ENCODE measurements at regions not wholly inside any gene's neighbourhood (a gene's known extent, or its start where the extent isn't known, plus 50 kb on each side); places are given as distances from the start of the nearest gene placed in this dataset.
"Not testable (repeated sequence)": the region's sequence is repeated elsewhere in the genome, so short reads cannot be mapped to it uniquely, and the experiment has no call there.

DNA sequence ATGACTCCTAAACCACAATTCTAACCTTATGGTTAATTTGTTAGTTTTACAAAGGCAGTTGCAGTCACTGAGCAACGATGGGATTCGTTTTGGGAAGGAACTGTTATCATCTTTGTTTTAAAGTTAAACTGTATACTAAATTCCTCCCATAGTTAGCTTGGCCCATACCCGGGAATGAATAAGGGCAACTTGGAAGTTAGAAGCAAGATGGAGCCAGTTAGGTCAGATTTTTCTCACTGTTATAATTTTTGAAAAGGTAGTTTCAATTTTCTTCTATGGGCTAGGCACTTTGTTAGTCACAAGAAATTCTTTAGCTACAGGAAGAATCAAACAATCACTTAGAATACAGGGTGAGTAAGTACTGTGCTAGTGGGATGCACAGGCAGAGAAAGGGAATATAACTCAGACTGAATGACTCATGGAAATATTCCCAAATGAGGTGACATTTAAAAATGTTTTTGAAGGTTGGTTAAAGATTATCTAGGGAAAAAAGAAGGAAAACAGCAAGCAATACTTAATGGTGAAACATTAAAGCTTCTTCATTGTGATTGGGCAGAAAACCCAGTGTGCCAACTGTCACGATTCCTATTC is 153.6 kb downstream of the MAGEB17 start:
- DNase-seq (ENCODE audit: low read depth in 2 of 2) = no peak

DNA sequence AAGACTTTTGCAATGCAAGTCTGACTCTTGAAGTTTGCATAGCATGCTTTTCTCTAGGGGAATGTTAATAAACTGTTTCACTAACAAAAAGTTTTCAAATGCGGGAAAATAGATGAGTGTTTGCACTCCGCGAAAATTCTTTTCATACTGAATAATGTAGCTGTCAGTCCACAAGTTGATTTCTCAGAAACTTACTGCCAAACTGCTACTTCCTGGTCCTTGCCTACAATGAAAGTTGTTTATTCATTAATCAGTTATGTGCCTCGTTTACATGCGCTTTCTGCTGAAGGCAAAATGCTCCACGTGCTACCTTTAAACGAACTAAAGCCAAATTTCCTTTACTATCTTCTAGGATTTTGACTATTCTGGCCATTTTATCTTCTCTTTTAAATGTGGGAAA is 166.2 kb downstream of the MAGEB17 start:
- DNase-seq (ENCODE audit: low read depth in 2 of 2) = no peak

DNA sequence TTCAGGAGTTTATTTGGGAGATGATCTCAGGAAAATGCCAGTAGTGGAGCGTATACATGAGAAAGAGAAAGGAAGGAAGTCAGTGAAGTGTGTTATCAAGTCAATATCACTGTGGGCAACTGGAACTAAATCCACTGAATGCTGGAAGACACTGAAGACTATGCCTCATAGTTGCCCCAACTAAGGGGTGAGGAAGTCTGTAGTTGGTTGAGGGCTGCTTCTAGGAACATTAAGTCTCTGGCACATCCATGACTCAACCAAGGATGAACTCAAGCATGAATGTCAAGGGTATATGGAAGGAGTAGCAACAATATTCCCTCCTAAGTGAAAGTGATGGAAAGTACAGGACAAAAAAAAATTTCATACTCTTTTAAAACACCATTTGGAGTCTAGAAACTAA is 167.9 kb downstream of the MAGEB17 start:
- DNase-seq (ENCODE audit: low read depth in 2 of 2) = no peak

DNA sequence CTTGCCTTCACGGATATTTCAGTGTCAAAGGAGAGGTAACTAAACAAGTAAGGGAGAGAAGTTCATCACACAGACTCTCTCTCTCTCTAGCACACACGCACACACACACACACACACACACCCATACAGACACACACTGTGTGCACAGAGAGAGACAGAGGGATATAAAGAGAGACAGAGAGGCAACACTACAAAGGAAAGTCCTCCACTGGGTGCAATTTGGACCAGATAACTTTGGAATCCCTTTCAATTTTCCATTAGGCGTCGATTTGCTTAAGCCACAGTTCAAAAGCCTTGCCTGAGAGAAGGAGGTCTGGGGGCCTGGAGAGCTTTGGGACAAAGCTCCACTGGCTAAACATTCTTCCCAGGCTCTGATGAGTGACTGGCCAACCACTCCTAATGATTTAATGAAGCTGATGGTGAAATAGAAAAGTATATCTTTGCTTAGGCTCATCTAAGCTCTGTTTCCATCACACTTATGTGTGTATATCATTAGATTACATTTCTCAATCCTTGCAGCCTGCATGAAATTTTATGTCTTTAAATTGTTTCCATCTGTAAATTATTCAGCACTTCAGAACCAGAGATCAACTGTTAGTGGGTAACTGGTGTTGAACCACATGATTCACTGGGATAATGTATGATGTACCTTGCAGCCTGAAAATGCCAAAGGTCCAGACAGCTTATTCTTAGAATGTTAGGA is 180.8 kb downstream of the MAGEB17 start:
- no peak for DNase-seq (ENCODE audit: low read depth in 2 of 2)

DNA sequence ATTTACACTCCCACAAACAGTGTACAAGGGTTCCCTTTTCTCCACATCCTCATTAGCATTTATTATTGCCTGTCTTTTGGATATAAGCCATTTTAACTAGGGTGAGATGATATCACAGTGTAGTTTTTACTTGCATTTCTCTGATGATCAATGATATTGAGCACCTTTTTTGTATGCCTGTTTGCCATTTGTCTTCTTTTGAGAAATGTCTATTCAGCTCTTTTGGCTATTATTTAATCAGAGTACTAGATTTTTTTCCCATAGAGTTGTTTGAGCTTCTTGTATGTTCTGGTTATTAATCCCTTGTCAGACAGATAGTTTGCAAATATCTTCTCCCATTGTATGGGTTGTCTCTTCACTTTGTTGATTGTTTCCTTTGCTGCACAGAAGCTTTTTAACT is 190.6 kb downstream of the MAGEB17 start:
- DNase-seq (ENCODE audit: low read depth in 2 of 2) = no peak

DNA sequence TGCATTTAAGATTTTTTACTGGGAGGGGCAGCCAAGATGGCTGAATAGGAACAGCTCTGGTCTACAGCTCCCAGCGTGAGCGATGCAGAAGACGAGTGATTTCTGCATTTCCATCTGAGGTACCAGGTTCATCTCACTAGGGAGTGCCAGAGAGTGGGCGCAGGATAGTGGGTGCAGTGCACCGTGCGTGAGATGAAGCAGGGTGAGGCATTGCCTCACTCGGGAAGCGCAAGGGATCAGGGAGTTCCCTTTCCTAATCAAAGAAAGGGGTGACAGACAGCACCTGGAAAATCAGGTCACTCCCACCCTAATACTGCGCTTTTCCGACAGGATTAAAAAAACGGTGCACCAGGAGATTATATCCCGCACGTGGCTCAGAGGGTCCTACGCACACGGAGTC is 192.8 kb downstream of the MAGEB17 start:
- not testable (repeated sequence) for DNase-seq (ENCODE audit: low read depth in 2 of 2)

DNA sequence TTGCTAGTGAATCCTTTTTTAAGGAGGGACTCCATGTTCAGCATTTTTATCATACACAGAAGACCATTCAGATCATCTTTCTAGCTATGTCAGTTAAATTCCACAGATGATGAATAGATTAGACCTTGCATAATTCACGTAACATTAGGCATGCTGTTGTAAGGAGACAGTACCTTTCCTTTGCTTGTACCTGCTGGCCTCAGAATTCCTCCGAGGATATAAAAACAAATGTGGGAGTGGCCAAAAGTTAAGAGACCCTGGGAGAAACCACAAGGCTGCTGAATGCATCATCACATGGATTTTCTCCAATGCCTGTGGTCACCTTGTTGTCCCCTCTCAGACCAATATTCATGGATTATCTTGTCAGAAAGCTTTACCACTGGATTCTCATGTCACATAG is 201.4 kb downstream of the MAGEB17 start:
- no peak for DNase-seq (ENCODE audit: low read depth in 2 of 2)

DNA sequence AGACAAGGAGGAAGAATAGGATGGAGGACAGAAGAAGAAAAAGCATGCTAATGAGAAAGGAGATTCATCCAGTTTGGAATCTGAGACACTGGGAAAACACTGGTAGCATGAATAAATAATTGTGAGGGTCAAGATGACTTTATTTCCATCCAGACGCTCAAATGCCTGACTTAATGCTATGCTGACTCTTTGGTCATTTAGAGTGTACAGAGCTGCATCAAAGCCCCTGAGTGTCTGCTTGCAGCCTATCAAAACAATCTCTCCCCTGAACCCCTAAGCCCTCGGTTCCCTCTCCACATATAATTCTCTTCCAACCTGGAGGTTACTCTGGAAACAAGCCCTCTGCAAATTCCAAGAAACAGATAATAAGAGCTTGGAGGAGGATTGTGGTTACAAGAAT is 208.8 kb downstream of the MAGEB17 start:
- DNase-seq (ENCODE audit: low read depth in 2 of 2) = no peak

DNA sequence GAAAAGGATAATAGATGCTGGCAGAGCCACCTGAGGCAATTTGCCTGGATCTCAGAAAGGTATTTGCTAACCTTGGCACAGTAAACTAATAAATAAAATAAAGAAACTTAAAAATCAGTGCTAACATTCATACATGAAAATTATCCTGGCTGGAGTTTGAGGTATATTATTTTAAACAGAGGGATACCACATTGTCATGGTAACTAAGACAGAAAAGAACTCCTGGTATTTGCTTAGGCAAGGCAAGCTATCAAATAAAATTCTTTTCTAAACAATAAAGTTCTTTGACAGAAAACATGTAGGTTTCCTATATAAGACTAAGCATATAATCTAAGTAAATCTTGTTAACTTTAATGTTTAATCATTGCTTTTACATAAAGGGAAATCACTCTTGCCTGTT is 218.8 kb downstream of the MAGEB17 start:
- DNase-seq (ENCODE audit: low read depth in 2 of 2) = no peak

DNA sequence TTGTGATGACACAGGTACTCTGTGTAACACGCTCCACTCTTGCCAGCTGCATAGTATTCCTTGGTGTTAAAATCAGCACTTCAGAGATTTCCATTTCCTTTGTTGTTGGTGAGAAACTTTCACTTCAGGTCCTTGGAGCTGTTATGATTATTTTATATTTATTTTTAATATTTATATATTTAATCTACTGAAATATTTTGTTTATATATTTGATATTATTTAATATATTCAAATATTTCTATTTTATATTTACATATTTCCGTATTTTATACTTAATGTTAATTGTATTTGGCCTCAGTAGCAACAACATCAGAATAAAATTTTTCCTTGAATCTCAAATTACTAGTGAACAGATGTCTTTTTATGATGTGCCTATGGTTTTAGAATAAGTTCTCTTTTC is 225.3 kb downstream of the MAGEB17 start:
- DNase-seq (ENCODE audit: low read depth in 2 of 2) = no peak

DNA sequence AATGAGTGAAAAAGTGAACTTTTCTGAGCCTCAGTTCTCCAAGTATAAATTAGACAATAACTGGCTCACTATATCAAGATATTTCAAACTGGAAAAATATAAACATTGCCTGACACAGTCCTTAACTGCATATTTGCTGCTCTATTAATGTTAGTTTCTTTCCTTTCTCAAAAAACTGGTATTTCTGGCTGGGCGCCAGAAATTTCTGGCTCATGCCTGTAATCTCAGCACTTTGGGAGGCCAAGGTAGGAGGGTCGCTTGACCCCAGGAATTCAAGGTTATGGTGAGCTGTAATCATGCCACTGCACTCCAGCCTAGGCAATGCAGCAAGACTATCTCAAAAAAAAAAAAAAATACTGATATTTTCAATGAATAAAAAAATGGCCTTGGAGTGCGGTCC is 227.0 kb downstream of the MAGEB17 start:
- no peak for DNase-seq (ENCODE audit: low read depth in 2 of 2)

DNA sequence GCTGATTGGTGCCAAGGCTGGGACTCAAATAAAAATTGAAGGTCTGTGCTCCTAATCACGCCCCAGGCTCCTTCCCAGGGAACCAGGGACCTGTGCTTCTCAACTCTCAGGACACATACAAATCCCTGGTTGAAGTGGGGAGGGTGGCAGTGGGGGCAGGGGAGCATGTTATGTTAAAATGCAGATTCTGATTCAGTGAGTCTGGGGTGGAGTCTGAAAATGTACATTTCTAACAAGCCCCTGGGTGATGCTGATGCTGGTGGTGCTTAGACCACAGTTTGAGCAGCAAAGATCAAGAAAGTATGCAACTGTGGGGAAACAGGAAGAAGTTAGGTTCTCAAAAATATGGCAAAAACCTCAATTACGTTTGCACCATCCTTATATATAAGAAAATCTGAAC is 236.5 kb downstream of the MAGEB17 start:
- DNase-seq (ENCODE audit: low read depth in 2 of 2) = no peak

DNA sequence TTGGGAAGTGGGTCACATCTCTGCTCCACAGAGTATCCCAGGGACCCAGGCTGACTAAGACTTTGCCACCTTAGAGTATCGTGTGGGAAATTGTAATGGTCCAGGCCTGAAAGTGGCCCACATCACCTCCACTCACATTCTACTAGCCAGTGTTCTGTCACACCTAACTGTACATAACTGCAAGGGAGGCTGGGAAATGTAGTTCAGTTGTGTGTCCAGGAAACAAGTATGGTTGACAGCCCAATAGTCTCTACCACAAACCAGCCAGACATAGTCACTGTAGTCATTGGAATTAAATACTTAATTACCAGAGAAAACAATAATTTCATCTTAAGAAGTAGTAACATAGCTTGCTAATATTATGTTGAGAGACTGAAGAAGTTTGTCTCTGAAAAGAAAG is 233.4 kb upstream of the S100G start:
- no peak for DNase-seq (ENCODE audit: low read depth in 2 of 2)

DNA sequence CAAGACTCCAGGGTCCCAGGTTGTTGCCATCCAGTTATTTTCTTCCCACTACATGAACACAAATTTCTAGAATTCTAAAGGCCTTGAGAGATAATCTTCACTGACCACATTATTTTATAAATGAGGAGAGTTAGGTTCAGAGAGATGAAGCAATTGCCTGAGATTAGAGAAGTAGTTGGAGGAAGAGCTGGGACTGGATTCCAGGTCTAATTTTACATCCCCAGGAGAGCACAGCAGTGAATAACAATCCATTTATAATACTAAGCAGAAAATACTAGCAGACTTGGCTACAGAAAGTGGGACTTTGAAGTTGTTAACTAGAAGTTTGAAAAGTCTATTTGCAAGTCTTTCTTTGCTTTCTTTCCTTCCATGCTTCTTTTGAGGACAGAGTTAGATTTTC is 231.3 kb upstream of the S100G start:
- DNase-seq (ENCODE audit: low read depth in 2 of 2) = no peak

DNA sequence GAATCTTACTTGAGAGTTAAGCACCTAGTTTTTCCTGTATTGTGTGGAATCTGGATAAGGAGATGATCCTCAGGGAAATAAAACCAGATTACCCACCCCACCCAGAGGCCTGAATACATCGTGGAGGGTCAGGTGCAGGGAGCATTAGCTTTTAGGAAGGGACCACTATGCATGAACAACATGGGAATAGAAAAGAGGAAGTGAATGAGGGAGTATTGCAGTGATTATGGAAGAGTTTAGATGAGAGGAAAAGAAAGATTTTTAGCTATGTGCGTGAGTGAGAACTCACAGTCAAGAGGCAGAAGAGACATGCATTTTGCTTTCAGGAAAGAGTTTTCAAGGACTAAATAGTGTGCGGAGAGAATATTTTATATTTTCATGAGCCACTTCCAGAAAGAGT is 222.3 kb upstream of the S100G start:
- DNase-seq (ENCODE audit: low read depth in 2 of 2) = no peak

DNA sequence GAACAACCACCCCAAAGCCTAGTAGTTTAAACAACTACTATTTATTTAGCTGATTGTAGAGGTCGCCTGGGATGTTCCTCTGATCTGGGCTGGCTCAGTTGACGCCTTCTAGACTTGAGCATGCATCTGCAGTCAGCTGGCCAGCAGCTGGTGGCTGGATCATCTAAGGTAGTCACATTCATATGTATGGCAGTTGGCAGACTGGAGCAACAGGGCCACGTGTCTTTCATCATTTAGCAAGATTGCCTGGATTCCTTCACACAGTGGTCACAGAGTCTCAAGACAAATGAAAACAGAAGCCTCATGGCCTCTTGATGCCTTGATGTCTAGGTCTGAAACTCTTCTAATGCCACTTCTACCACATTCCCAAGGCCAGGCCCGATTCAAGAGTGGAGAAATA is 220.6 kb upstream of the S100G start:
- DNase-seq (ENCODE audit: low read depth in 2 of 2) = no peak

DNA sequence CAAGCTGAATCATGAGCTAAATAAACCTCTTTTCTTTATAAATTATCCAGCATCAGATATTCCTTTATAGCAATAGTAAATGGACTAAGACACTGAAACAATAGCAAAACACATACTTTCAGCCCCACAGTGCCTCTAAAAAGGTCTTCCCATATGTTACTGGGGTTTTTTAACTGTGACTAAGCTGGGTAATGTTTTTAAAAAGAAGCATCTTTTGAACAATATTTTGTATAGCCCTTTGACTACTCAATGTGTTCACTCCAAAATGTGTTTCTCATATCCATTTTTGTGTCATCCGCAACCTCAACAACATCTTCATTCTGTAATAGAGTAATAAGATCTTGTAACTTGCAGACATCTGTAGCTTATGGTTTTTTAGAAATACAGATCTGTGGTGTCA is 218.7 kb upstream of the S100G start:
- no peak for DNase-seq (ENCODE audit: low read depth in 2 of 2)

DNA sequence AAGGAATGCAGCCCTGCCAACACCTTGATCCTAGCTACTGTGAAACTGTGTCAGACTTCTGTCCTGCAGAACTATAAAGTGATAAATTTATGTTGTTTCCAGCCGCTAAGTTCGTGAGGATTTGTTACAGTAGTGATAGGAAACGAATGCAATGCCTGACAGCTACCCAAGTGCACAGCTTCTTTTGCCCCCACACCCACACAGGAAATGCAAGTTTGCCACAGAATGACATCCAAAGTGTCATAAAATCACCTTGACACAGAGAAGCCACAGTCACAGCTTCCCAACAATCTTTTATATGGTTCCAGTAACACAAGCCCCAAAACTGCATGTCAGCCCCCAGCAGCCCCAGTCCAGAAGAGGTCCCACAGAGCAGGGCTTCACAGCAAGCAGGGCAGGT is 216.9 kb upstream of the S100G start:
- no peak for DNase-seq (ENCODE audit: low read depth in 2 of 2)

DNA sequence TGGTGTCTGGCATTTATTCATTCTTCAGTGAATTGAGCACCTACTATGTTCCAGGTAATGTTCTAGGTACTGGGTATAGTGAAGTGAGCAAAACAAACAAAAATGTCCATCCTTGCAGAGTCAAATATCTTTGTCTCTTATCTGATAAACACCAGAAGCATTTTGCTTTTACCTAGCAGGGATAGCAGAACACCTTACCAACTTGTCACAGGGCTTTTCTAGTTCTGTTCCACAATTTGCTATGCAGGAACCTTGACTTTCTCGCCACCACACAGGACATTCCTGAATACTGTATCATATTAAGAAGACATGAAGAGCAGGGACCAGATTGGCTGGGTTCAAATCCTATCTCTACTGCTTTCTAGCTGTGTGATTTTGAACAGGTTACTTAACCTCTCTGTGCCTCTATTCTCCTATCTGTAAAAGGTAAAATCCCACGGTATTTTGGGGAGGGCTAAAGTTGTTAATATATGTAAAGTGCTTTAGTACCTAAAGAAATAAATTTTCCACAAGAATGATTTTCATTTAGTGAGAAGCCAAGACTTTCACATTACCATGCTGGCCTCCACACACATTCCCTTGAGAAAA is 214.5 kb upstream of the S100G start:
- DNase-seq (ENCODE audit: low read depth in 2 of 2) = no peak

DNA sequence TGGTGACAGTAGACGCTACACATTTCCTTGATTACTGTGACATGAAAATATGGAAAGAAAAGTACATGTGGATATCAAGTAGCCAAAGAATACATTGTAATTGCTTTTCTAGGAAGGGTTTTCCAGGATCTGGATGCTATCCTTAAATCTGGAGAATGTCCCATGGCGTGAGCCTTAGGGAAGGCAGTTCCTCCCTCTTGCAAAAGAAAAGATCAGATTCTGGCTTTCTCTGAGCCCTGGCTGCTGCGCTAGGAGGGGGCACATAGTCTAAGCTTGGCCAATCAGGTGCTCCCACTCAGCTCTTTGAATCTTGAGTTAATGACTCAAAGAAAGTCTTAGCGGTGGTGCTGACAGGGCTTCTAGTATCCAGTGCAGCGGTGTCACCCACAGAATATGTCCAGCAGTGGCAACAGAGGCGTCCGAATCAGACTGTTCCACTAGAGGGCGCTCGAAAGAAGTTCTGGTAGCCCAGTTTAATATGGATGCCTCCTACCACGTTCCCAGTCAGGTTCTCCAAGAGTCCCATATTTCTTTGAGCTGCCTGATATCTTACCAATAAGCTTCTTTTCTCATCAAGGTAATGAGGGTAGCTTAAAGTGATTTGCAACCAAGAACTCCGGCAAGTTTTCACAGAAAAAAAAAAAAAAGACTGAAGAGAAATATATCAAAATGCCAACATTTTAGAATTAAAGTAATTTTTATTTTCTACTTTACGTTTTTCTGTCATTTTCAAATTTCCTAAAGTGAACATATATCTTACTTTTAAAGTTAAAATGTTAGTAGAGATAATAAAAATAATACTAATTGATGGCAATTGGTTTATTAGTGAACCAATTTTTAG is 213.4 kb upstream of the S100G start:
- peak; percentile 18 to 30 for DNase-seq (ENCODE audit: low read depth in 2 of 2)

DNA sequence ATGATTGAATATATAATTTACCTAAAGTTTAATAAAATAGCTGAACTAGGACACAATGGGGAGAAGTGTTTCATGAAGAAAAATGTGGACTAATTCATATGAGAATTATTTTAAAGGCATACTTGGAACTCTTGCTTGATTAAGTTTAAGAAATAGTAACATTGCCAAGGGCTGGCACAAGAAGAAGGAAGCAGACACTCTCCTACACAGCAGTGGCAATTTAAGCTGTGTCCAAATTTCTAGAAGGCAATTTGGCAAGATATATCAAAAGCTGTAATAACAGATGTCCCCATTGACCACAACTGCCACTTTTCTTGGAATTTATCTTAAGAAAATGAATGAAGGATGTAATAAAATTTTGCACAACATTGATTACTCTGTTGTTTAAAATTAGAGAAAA is 209.5 kb upstream of the S100G start:
- no peak for DNase-seq (ENCODE audit: low read depth in 2 of 2)

DNA sequence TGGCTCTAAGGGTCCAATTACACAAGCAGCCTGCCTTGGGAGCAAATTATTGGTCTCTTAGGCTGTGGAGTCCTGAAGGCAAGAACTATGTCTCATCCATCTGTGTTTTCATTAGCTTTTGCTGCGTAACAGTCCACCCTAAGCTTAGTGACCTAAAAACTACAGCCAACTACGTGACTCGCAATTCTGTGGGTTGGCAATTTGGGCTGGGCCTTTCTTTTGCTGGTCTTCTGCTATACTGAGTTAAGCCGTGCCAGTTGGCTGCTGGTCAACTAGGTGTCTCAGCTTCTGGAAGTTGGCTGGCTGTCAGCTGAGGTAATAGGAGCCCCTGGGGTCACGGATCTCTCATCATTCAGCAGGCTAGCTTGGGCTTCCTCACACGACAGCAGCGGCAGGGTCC is 205.6 kb upstream of the S100G start:
- no peak for DNase-seq (ENCODE audit: low read depth in 2 of 2)
